ENCODE measurements at regions not wholly inside any gene's neighbourhood (a gene's known extent, or its start where the extent isn't known, plus 50 kb on each side); places are given as distances from the start of the nearest gene placed in this dataset.

GRCh38 chr10:113284635-113285034 is 268.2 kb upstream of the HABP2 start:
- Mint-ChIP-seq H3K27me3 (ENCODE audit: low read depth, poor library complexity) (peaks cover 3% of the 10 kb centered on the region), H3K4me3 (no peak overlapping the region), H3K4me1 (peaks cover 22% of the 10 kb centered on the region), H3K27ac (no peak overlapping the region), H3K36me3 (ENCODE audit: low read depth) (no peaks in the 10 kb centered on the region), H3K9me3 (peaks cover 4% of the 10 kb centered on the region)
- DNase-seq = no peak
- no peak for TF ChIP-seq CTCF (IDR thresholded peaks at IDR 0.05)

- Mint-ChIP-seq H3K4me3 (no peak overlapping the region), H3K27ac (no peak overlapping the region), H3K4me1 (peaks cover 22% of the 10 kb centered on the region), H3K9me3 (peaks cover under 1% of the 10 kb centered on the region), H3K36me3 (ENCODE audit: low read depth) (no peaks in the 10 kb centered on the region), H3K27me3 (ENCODE audit: low read depth, poor library complexity) (peaks cover 3% of the 10 kb centered on the region)
- no peak for TF ChIP-seq CTCF (IDR thresholded peaks at IDR 0.05)
- DNase-seq = no peak
Observed at GRCh38 chr10:113285305-113285704, 267.5 kb upstream of the HABP2 start.

GRCh38 chr10:113287592-113287991 is 265.3 kb upstream of the HABP2 start:
- Mint-ChIP-seq H3K27ac (no peak overlapping the region), H3K4me3 (no peak overlapping the region), H3K27me3 (ENCODE audit: low read depth, poor library complexity) (peaks cover 3% of the 10 kb centered on the region), H3K9me3 (no peaks in the 10 kb centered on the region), H3K36me3 (ENCODE audit: low read depth) (no peaks in the 10 kb centered on the region), H3K4me1 (peaks cover 22% of the 10 kb centered on the region)
- TF ChIP-seq CTCF (IDR thresholded peaks at IDR 0.05) = no peak
- no peak for DNase-seq

GRCh38 chr10:113290137-113290536 is 262.7 kb upstream of the HABP2 start:
- Mint-ChIP-seq H3K36me3 (ENCODE audit: low read depth) (no peaks in the 10 kb centered on the region), H3K27me3 (ENCODE audit: low read depth, poor library complexity) (peaks cover 3% of the 10 kb centered on the region)

GRCh38 chr10:113291413-113291812 is 261.4 kb upstream of the HABP2 start:
- peaks cover 3% of the 10 kb centered on the region for H3K27me3 Mint-ChIP-seq (ENCODE audit: low read depth, poor library complexity)
- no peak overlapping the region for H3K4me3 Mint-ChIP-seq
- no peak for DNase-seq
- peaks cover 10% of the 10 kb centered on the region for H3K4me1 Mint-ChIP-seq
- H3K36me3 Mint-ChIP-seq (ENCODE audit: low read depth) = no peaks in the 10 kb centered on the region
- no peak for TF ChIP-seq CTCF (IDR thresholded peaks at IDR 0.05)
- no peak overlapping the region for H3K27ac Mint-ChIP-seq
- no peaks in the 10 kb centered on the region for H3K9me3 Mint-ChIP-seq

More at GRCh38 chr10:113290137-113290536, 262.7 kb upstream of the HABP2 start:
- Mint-ChIP-seq H3K4me1 (peaks cover 22% of the 10 kb centered on the region), H3K4me3 (no peak overlapping the region), H3K27ac (no peak overlapping the region), H3K9me3 (no peaks in the 10 kb centered on the region)
- DNase-seq = no peak
- no peak for TF ChIP-seq CTCF (IDR thresholded peaks at IDR 0.05)

- Mint-ChIP-seq H3K27ac (no peak overlapping the region), H3K27me3 (ENCODE audit: low read depth, poor library complexity) (peaks cover 3% of the 10 kb centered on the region), H3K4me3 (no peak overlapping the region), H3K9me3 (no peaks in the 10 kb centered on the region), H3K36me3 (ENCODE audit: low read depth) (no peaks in the 10 kb centered on the region), H3K4me1 (peaks cover 4% of the 10 kb centered on the region)
- no peak for DNase-seq
- no peak for TF ChIP-seq CTCF (IDR thresholded peaks at IDR 0.05)
Observed at GRCh38 chr10:113292086-113292485, 260.8 kb upstream of the HABP2 start.

Measured in nephron progenitor cell (in vitro differentiated cells).